PC-9 (cell line): ENCODE measurements at regions not wholly inside any gene's neighbourhood (a gene's known extent, or its start where the extent isn't known, plus 50 kb on each side); places are given as distances from the start of the nearest gene placed in this dataset.

Experiments used
- BruUV-seq: library from RNA; stranded (reverse); fragments of 400-500 nt; replicated peaks from 2 replicates; lab custom pipeline; 2021; lab: Mats Ljungman, UMichigan
- CTCF ChIA-PET: fragments of 300-600 bp; sonication (Branson Sonifier 250); formaldehyde crosslinking; loops from one replicate; lab custom pipeline; 2022; ENCODE audit warnings: antibody characterized with exemption; lab: Charles Lee
- POLR2A ChIA-PET: fragments of 300-600 bp; sonication (Branson Sonifier 250); formaldehyde crosslinking; loops from one replicate; lab custom pipeline; 2022; ENCODE audit warnings: antibody characterized with exemption; ENCODE audit not compliant: unreplicated experiment; lab: Charles Lee
- DNase-seq, 2 experiments: peaks; one replicate each; pipeline versions ENCODE4 v3.0.0 to v3.0.0-alpha.2; 2015 to 2022; ENCODE audit warnings: mixed read lengths in 1 of 2
- H2AFZ ChIP-seq: fragments of 200-600 bp; sonication (generic); 2 replicates; pipeline ENCODE4 v1.8.1; 2017; ENCODE audit warnings: antibody characterized with exemption
- H3F3A ChIP-seq: fragments of 200-600 bp; sonication (generic); 2 replicates; pipeline ENCODE4 v1.8.1; 2017; ENCODE audit warnings: antibody characterized with exemption, mild to moderate bottlenecking, low read depth; ENCODE audit not compliant: insufficient read depth
- H3K27ac ChIP-seq: fragments of 200-600 bp; sonication (generic); 2 replicates; pipeline ENCODE4 v1.6.1; 2016; ENCODE audit warnings: mixed run types
- H3K27me3 ChIP-seq: fragments of 200-600 bp; sonication (generic); 2 replicates; pipeline ENCODE4 v1.6.1; 2016; ENCODE audit warnings: low read depth, mixed run types; ENCODE audit not compliant: insufficient read depth
- H3K36me3 ChIP-seq: fragments of 200-600 bp; sonication (generic); 2 replicates; pipeline ENCODE4 v1.6.1; 2016; ENCODE audit warnings: low read depth, mixed run types
- H3K4me1 ChIP-seq: fragments of 200-600 bp; sonication (generic); replicated peaks from 2 replicates; pipeline ENCODE4 v1.6.1; 2016; ENCODE audit warnings: mixed run types; ENCODE audit not compliant: insufficient read depth
- H3K4me2 ChIP-seq: fragments of 200-600 bp; sonication (generic); 2 replicates; pipeline ENCODE4 v1.6.1; 2017; ENCODE audit warnings: mixed run types
- H3K4me3 ChIP-seq: fragments of 200-600 bp; sonication (generic); 2 replicates; pipeline ENCODE4 v1.6.1; 2016; ENCODE audit warnings: mixed run types
- H3K79me2 ChIP-seq: fragments of 200-600 bp; sonication (generic); 2 replicates; pipeline ENCODE4 v1.6.1; 2017; ENCODE audit warnings: low read depth, mixed run types
- H3K9me2 ChIP-seq: fragments of 200-600 bp; sonication (generic); 2 replicates; pipeline ENCODE4 v1.8.1; 2017; ENCODE audit warnings: mild to moderate bottlenecking; ENCODE audit not compliant: insufficient read depth
- H3K9me3 ChIP-seq: fragments of 200-600 bp; sonication (generic); 2 replicates; pipeline ENCODE4 v1.8.1; 2016; ENCODE audit warnings: low read depth; ENCODE audit not compliant: insufficient read depth
- H4K20me1 ChIP-seq: fragments of 200-600 bp; sonication (generic); 2 replicates; pipeline ENCODE4 v1.8.1; 2017; ENCODE audit not compliant: insufficient read depth
- CTCF ChIP-seq: fragments of 200-600 bp; sonication (generic); conservative IDR thresholded peaks from 2 replicates; pipeline ENCODE4 v1.6.1; 2017; ENCODE audit warnings: mixed run types, antibody characterized with exemption, mild to moderate bottlenecking, moderate library complexity
- EZH2 ChIP-seq: fragments of 200-600 bp; sonication (generic); IDR thresholded peaks from 2 replicates; pipeline ENCODE4 v1.8.0; 2017; ENCODE audit warnings: antibody characterized with exemption, low read depth
- intact Hi-C: fragments of 100-400 bp; cut with micrococcal nuclease; formaldehyde crosslinking; loops from one replicate; pipeline ENCODE4 v1.10.0; 2022; ENCODE audit not compliant: unreplicated experiment

DNA sequence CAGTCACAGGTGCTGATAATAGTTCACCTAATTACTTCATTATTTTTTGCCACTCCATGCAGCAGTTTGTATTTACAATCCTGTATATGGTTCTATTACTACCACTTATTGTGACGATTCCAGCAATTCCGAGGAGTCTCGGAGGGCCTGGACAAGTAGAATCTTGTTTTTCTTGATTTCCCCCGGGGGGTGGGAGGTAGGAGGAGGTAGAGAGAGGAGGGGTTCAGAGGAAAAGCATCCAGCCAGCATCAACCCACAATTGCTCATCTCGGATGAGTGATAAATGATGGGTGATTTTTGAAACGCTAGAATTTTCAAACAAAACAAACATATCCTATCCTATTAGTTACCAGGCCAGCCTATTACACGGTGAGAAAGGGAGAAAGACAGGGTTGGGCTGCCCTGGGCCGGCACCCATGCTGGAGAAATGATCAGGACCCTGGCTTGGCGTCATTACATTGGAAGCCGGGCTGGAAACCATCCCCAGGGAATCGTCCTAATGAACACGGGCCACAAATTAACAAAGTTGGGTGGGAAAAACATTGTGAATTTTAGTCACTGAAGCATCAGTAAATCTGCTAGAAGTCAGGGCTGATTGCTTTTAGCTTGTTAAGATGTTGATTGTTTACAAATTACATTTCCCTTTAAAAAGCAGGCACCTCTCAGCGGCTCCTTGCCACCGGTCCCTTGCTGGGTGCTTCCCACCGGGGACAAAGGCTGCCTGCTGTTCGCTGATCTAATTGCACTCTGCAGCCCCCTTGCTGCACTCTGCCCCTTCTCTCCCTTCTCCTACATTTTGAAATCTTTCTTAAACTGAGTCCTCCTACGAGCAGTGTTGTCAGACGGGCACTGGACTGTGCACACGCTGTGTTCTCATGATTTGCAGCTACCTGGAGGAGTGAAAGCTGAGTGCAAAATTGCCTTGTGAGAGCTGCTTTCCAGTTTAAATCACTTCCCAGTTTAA, 95.5 kb downstream of the FAM204A start:
- BruUV-seq, result no TSS peak
- H3K9me3 ChIP-seq, result no peaks in the 10 kb centered on the region
- H3K4me2 ChIP-seq, result no peak overlapping the region
- H3K36me3 ChIP-seq, result no peaks in the 10 kb centered on the region
- intact Hi-C loops, result loop anchor here (10.0 kb wide), 1 partner anchor 308 kb away; no protein-coding TSS in a partner anchor
- H3K4me1 ChIP-seq, result no peaks in the 10 kb centered on the region
- no peak overlapping the region for H3K4me3 ChIP-seq
- no peak for DNase-seq
- ChIA-PET POLR2A (no interaction called here), CTCF (no interaction called here)
- no peaks in the 10 kb centered on the region for H3K9me2 ChIP-seq
- TF ChIP-seq CTCF (no peak), EZH2 (no peak)
- no peak overlapping the region for H3K27ac ChIP-seq
- H3F3A ChIP-seq, result no peaks in the 10 kb centered on the region
- no peak overlapping the region for H2AFZ ChIP-seq
- H4K20me1 ChIP-seq, result no peaks in the 10 kb centered on the region
- H3K27me3 ChIP-seq, result peaks cover 79% of the 10 kb centered on the region
- no peaks in the 10 kb centered on the region for H3K79me2 ChIP-seq

- Histone ChIP-seq H3K36me3 (no peaks in the 10 kb centered on the region), H3K9me2 (no peaks in the 10 kb centered on the region), H2AFZ (no peak overlapping the region), H3K27ac (no peak overlapping the region), H3K4me2 (no peak overlapping the region), H3F3A (no peaks in the 10 kb centered on the region), H3K79me2 (no peaks in the 10 kb centered on the region), H3K4me1 (no peaks in the 10 kb centered on the region), H3K9me3 (no peaks in the 10 kb centered on the region), H4K20me1 (no peaks in the 10 kb centered on the region), H3K4me3 (no peak overlapping the region), H3K27me3 (peaks cover 78% of the 10 kb centered on the region)
- CTCF ChIA-PET, result no interaction called here
- DNase-seq, result no peak
- POLR2A ChIA-PET, result no interaction called here
- no peak for TF ChIP-seq EZH2
- no peak for TF ChIP-seq CTCF
- BruUV-seq, result no TSS peak
- intact Hi-C loops, result loop anchor here (10.0 kb wide), 1 partner anchor 311 kb away; no protein-coding TSS in a partner anchor
Measured at GRCh38 chr10:118243907-118244306, 98.2 kb downstream of the FAM204A start.

DNA sequence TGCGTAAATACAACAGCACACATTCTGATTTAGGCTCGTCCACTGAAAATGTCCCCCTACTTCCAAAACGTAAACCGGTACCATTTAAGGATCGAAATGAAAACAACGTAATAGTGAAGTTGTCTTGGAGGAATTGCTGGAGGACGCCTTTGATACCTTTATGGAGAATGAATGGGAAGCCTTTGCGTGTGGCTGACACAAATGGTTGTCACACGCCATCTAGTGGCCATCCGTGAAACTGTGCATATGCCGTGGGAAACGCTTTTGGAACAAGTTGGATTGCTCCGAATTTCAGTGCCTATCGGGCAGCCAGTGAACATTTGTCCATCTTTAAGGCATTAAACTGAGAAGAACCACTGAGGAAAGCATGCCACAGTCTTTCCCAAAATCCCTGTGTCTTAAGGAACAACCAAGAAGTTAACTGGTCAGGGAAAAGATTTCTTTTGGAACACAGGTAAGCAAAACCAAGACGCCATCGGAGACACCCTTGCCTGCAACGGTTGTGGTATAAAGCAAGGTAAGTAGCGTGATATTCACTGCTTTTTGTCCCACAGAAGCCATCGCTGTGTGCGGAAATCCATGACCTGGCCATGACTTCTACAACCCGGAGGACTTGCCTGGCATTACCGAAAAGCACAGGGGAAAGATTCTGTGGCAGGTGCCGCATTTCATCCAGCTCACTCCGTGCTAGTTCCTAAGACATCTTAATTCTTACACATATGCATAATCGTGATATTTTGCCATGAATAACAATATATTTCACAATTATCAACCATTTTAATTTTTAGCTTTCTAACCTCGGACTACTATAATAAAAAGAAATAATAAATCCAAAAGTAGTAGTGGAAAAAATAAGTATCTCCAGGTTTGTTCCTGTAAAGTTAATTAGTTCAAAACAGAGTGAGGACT, 100.6 kb downstream of the FAM204A start:
- Histone ChIP-seq H3K4me2 (no peak overlapping the region), H3F3A (no peaks in the 10 kb centered on the region), H3K9me3 (no peaks in the 10 kb centered on the region), H3K79me2 (no peaks in the 10 kb centered on the region), H3K27ac (no peak overlapping the region), H3K4me3 (no peak overlapping the region), H3K27me3 (peaks cover 70% of the 10 kb centered on the region), H2AFZ (no peak overlapping the region), H3K9me2 (no peaks in the 10 kb centered on the region), H4K20me1 (no peaks in the 10 kb centered on the region), H3K4me1 (no peaks in the 10 kb centered on the region), H3K36me3 (no peaks in the 10 kb centered on the region)
- CTCF ChIA-PET, result no interaction called here
- DNase-seq, result peak; percentile 35 to 56
- intact Hi-C loops, result loop anchor here (1.0 to 10.0 kb wide), 4 partner anchors 313 to 798 kb away; no protein-coding TSS in a partner anchor
- no TSS peak for BruUV-seq
- TF ChIP-seq EZH2, result no peak
- peak; percentile 84 for TF ChIP-seq CTCF
- POLR2A ChIA-PET, result no interaction called here
